SU-DHL-6 (cell line): ENCODE measurements at regions not wholly inside any gene's neighbourhood (a gene's known extent, or its start where the extent isn't known, plus 50 kb on each side); places are given as distances from the start of the nearest gene placed in this dataset.

Source experiments
- EZH2phosphoT487 ChIP-seq: fragments of 200-600 bp; sonication (generic), shearing (Covaris generic); conservative IDR thresholded peaks from 2 replicates; pipeline ENCODE4 v1.6.1; 2018; ENCODE audit warnings: mild to moderate bottlenecking, antibody characterized with exemption, low read length, moderate library complexity, mixed read lengths
- TF ChIP-seq, protein P1 (sequence below): fragments of 200-600 bp; sonication (generic); IDR thresholded peaks from one replicate; pipeline ENCODE4 v1.5.1; 2017; ENCODE audit warnings: antibody characterized with exemption, mild to moderate bottlenecking, low read length, moderate library complexity; ENCODE audit not compliant: insufficient read depth, poor library complexity, severe bottlenecking

DNA sequence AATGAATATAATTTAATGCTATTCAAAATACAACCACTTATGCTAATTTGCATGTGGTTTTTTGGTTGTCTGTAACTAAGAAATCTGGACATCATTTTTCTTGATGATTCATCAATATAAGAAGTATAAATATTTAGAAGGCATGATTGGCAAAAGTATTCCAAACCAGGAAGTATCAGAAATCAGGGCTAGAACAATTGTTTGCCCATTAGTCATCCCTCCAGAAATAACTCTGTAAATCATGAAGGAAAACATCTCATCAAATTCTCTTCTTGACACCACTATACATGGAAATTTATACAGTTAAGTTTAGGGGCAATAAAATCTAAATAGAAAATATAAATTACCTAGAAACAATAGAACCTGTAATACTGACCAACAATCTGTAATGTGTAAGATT is 554.7 kb upstream of the HS3ST5 start:
- TF ChIP-seq, protein P1, sequence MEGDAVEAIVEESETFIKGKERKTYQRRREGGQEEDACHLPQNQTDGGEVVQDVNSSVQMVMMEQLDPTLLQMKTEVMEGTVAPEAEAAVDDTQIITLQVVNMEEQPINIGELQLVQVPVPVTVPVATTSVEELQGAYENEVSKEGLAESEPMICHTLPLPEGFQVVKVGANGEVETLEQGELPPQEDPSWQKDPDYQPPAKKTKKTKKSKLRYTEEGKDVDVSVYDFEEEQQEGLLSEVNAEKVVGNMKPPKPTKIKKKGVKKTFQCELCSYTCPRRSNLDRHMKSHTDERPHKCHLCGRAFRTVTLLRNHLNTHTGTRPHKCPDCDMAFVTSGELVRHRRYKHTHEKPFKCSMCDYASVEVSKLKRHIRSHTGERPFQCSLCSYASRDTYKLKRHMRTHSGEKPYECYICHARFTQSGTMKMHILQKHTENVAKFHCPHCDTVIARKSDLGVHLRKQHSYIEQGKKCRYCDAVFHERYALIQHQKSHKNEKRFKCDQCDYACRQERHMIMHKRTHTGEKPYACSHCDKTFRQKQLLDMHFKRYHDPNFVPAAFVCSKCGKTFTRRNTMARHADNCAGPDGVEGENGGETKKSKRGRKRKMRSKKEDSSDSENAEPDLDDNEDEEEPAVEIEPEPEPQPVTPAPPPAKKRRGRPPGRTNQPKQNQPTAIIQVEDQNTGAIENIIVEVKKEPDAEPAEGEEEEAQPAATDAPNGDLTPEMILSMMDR, result no peak
- no peak for TF ChIP-seq EZH2phosphoT487
